Inferior parietal cortex (tissue), 1 donor: ENCODE measurements at regions not wholly inside any gene's neighbourhood (a gene's known extent, or its start where the extent isn't known, plus 50 kb on each side); places are given as distances from the start of the nearest gene placed in this dataset.
"Not testable (repeated sequence)": the region's sequence is repeated elsewhere in the genome, so short reads cannot be mapped to it uniquely, and the experiment has no call there.

Source experiments
- DNase-seq: peaks from one replicate; pipeline ENCODE4 v3.0.0-alpha.2; 2016; ENCODE audit errors: extremely low spot score

- no peak for DNase-seq
Observed at GRCh38 chr2:194289712-194290346, 1367.2 kb upstream of the SLC39A10 start.

GRCh38 chr2:194276667-194277066 is 1380.4 kb upstream of the SLC39A10 start:
- not testable (repeated sequence) for DNase-seq

GRCh38 chr2:194271293-194271961 is 1385.6 kb upstream of the SLC39A10 start:
- no peak for DNase-seq

GRCh38 chr2:194270648-194271047 is 1386.4 kb upstream of the SLC39A10 start:
- DNase-seq = no peak

- DNase-seq = no peak
Observed at GRCh38 chr2:194264586-194264985, 1392.4 kb upstream of the SLC39A10 start.

- DNase-seq = no peak
Observed at GRCh38 chr2:194260185-194260584, 1396.8 kb upstream of the SLC39A10 start.

GRCh38 chr2:194257095-194257494 is 1399.9 kb upstream of the SLC39A10 start:
- DNase-seq = no peak

- no peak for DNase-seq
Observed at GRCh38 chr2:194253528-194254259, 1403.3 kb upstream of the SLC39A10 start.

- DNase-seq = no peak
Observed at GRCh38 chr2:194252127-194252526, 1404.9 kb upstream of the SLC39A10 start.

GRCh38 chr2:194232600-194232999 is 1424.4 kb upstream of the SLC39A10 start:
- no peak for DNase-seq

- DNase-seq = no peak
Observed at GRCh38 chr2:194223218-194223617, 1433.8 kb upstream of the SLC39A10 start.

GRCh38 chr2:194214192-194214591 is 1442.8 kb upstream of the SLC39A10 start:
- DNase-seq = no peak

GRCh38 chr2:194205568-194206227 is 1451.3 kb upstream of the SLC39A10 start:
- no peak for DNase-seq

- DNase-seq = no peak
Observed at GRCh38 chr2:194203898-194204297, 1453.1 kb upstream of the SLC39A10 start.

GRCh38 chr2:194182888-194183287 is 1474.1 kb upstream of the SLC39A10 start:
- no peak for DNase-seq

- DNase-seq = no peak
Observed at GRCh38 chr2:194176134-194176533, 1480.9 kb upstream of the SLC39A10 start.

GRCh38 chr2:194166818-194167217 is 1490.2 kb upstream of the SLC39A10 start:
- no peak for DNase-seq

- no peak for DNase-seq
Observed at GRCh38 chr2:194155431-194155830, 1501.6 kb upstream of the SLC39A10 start.

GRCh38 chr2:194151231-194151630 is 1505.8 kb upstream of the SLC39A10 start:
- no peak for DNase-seq

GRCh38 chr2:194135463-194135862 is 1521.6 kb upstream of the SLC39A10 start:
- no peak for DNase-seq

- DNase-seq = no peak
Observed at GRCh38 chr2:194128810-194129209, 1528.2 kb upstream of the SLC39A10 start.

GRCh38 chr2:194126418-194126817 is 1530.6 kb upstream of the SLC39A10 start:
- no peak for DNase-seq
